ENCODE measurements at regions not wholly inside any gene's neighbourhood (a gene's known extent, or its start where the extent isn't known, plus 50 kb on each side); places are given as distances from the start of the nearest gene placed in this dataset.

DNA sequence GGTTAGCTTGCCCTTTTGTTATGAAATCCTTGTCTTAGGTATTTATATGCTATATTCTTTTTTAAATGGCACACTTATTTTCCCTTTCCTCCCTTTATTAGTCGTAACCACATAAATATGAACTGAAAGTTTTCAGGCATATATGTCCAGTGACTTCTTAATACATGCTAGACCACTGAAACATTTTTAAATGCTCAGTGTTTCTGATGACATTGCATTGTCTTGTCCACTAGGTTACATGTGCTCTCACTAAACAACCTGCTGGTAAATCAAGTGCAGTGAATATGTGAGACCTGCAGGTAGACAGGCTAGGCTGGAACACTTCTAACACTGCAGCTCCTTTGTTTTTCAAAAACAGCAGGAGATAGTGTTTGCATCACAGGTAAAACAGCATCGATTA lies 332.6 kb upstream of the DACH1 start:
- H2AFZ ChIP-seq (ENCODE audit: low read length, unreplicated experiment): no peak overlapping the region
- H3K79me2 ChIP-seq (ENCODE audit: control insufficient read depth, insufficient read depth, low read length, unreplicated experiment): no peaks in the 10 kb centered on the region
- H3K27ac ChIP-seq (ENCODE audit: low read depth, low read length): no peak overlapping the region
- H3K27me3 ChIP-seq (ENCODE audit: insufficient read depth, low read length): no peaks in the 10 kb centered on the region
- H3K36me3 ChIP-seq (ENCODE audit: insufficient read depth, low read length): no peaks in the 10 kb centered on the region
- H3K4me3 ChIP-seq (ENCODE audit: low read depth, low read length): no peak overlapping the region
- H3K4me1 ChIP-seq (ENCODE audit: control insufficient read depth, insufficient read depth, low read length, unreplicated experiment): no peaks in the 10 kb centered on the region

DNA sequence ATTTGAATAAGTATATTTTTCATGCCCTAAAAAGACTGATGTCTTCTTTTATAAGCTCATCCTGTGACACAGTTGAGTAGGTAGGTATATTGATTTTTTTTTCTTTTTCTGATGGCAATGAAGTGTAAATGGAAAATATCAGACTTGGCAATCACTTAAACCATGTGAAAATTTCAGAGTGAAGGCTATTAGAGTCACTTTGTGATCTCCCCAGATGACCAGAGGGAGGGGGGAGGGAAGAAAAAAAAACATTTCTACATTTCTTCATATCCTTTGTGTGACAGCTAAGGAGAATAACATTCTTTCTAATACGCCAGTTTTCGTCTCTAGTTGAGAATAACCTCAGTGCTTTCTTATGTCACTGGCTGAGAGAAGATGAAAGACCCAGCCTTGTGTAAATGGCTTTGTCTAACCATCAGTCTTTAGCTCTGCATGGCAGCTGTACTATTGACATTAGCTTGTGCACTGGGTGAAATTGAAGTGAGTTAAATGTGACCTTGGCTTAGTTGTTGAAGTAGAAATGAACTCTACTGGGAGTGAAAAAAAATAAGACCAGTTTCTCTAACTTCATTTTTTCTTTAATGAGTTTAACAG lies 332.1 kb upstream of the DACH1 start:
- H3K27me3 ChIP-seq (ENCODE audit: insufficient read depth, low read length): no peaks in the 10 kb centered on the region
- no peak overlapping the region for H3K27ac ChIP-seq (ENCODE audit: low read depth, low read length)
- no peak overlapping the region for H2AFZ ChIP-seq (ENCODE audit: low read length, unreplicated experiment)
- no peaks in the 10 kb centered on the region for H3K4me1 ChIP-seq (ENCODE audit: control insufficient read depth, insufficient read depth, low read length, unreplicated experiment)
- H3K79me2 ChIP-seq (ENCODE audit: control insufficient read depth, insufficient read depth, low read length, unreplicated experiment): no peaks in the 10 kb centered on the region
- no peak overlapping the region for H3K4me3 ChIP-seq (ENCODE audit: low read depth, low read length)
- H3K36me3 ChIP-seq (ENCODE audit: insufficient read depth, low read length): no peaks in the 10 kb centered on the region

DNA sequence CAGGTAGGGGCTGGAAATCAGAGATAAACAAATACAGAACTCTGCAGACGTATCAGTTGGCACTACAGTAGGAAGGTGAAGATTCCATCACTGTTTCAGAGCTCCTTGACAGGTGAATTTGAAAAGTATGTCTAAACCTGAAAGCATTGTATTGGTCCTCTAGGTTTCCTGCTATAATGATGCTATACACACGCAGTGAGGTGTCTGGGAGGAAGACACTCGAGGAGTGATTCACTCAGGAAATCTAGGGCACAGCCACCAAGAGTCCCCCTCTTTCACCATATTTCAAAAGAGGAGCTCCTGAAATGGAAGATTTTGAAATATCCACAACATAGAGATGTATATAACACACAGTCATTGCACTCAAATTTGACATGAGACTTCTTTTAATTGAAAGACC lies 331.0 kb upstream of the DACH1 start:
- H3K27me3 ChIP-seq (ENCODE audit: insufficient read depth, low read length): no peaks in the 10 kb centered on the region
- H3K36me3 ChIP-seq (ENCODE audit: insufficient read depth, low read length): no peaks in the 10 kb centered on the region
- no peak overlapping the region for H3K4me3 ChIP-seq (ENCODE audit: low read depth, low read length)
- no peak overlapping the region for H2AFZ ChIP-seq (ENCODE audit: low read length, unreplicated experiment)
- H3K27ac ChIP-seq (ENCODE audit: low read depth, low read length): no peak overlapping the region
- H3K79me2 ChIP-seq (ENCODE audit: control insufficient read depth, insufficient read depth, low read length, unreplicated experiment): no peaks in the 10 kb centered on the region
- H3K4me1 ChIP-seq (ENCODE audit: control insufficient read depth, insufficient read depth, low read length, unreplicated experiment): no peaks in the 10 kb centered on the region

DNA sequence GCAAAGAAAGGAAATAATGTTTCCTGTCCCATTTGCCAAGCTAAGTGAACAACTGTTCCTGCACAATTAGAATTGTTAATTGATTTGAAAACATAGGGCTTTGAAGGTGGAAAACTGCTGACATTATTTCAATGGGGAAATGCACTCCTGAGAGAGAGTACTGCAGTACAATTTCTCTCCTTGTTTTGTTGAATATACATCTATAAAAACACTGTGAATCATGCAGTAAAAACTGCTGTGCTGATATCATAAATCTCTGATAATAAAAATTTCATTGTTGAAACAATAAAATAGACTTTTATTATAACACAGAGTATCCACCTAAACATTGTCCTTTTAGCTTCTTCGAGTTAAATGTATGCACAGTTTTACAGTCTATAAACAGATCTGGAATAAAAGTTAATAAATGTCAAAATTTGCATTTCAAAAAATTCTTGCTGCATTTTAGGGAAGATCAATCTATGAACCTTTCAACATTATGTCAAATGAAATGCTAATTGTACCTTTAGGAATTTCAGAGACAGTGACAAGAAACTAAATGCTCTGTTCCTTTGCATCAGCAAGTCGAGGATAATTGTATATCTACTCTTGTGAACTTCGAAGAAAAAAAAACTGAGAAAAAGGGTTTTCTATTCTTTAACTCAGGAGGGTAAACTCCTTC lies 328.2 kb upstream of the DACH1 start:
- no peak overlapping the region for H2AFZ ChIP-seq (ENCODE audit: low read length, unreplicated experiment)
- H3K27ac ChIP-seq (ENCODE audit: low read depth, low read length): no peak overlapping the region
- no peaks in the 10 kb centered on the region for H3K36me3 ChIP-seq (ENCODE audit: insufficient read depth, low read length)
- H3K4me3 ChIP-seq (ENCODE audit: low read depth, low read length): no peak overlapping the region
- no peaks in the 10 kb centered on the region for H3K27me3 ChIP-seq (ENCODE audit: insufficient read depth, low read length)
- no peaks in the 10 kb centered on the region for H3K4me1 ChIP-seq (ENCODE audit: control insufficient read depth, insufficient read depth, low read length, unreplicated experiment)
- H3K79me2 ChIP-seq (ENCODE audit: control insufficient read depth, insufficient read depth, low read length, unreplicated experiment): no peaks in the 10 kb centered on the region

GRCh38 chr13:72194523-72194922 lies 327.5 kb upstream of the DACH1 start:
- Histone ChIP-seq H3K36me3 (ENCODE audit: insufficient read depth, low read length) (no peaks in the 10 kb centered on the region), H3K4me1 (ENCODE audit: control insufficient read depth, insufficient read depth, low read length, unreplicated experiment) (no peaks in the 10 kb centered on the region), H3K27ac (ENCODE audit: low read depth, low read length) (no peak overlapping the region), H3K79me2 (ENCODE audit: control insufficient read depth, insufficient read depth, low read length, unreplicated experiment) (no peaks in the 10 kb centered on the region), H3K27me3 (ENCODE audit: insufficient read depth, low read length) (no peaks in the 10 kb centered on the region), H2AFZ (ENCODE audit: low read length, unreplicated experiment) (no peak overlapping the region), H3K4me3 (ENCODE audit: low read depth, low read length) (no peak overlapping the region)

GRCh38 chr13:72186730-72187422 lies 319.9 kb upstream of the DACH1 start:
- H2AFZ ChIP-seq (ENCODE audit: low read length, unreplicated experiment): no peak overlapping the region
- no peak overlapping the region for H3K27ac ChIP-seq (ENCODE audit: low read depth, low read length)
- no peaks in the 10 kb centered on the region for H3K4me1 ChIP-seq (ENCODE audit: control insufficient read depth, insufficient read depth, low read length, unreplicated experiment)

DNA sequence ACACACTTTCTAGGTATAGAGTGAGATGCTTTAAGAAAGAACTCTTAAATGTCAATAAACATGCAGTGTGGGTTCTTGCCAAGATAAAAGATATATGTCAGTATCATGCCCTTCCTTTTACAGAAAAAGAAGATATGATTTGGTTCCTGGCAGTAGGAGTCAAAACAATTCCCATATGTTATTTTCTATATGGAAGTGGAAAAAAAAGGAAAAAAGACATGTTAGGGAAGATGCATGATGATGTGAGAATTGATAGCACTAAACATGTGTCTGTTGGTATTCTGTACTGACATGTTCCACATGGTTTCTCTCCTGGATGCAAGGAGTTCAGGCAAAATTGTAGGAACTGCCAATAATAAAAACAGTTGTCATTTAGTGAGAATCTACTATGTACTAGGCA lies 318.8 kb upstream of the DACH1 start:
- no peak overlapping the region for H3K4me3 ChIP-seq (ENCODE audit: low read depth, low read length)
- H2AFZ ChIP-seq (ENCODE audit: low read length, unreplicated experiment): no peak overlapping the region
- H3K36me3 ChIP-seq (ENCODE audit: insufficient read depth, low read length): no peaks in the 10 kb centered on the region
- no peak overlapping the region for H3K27ac ChIP-seq (ENCODE audit: low read depth, low read length)
- H3K79me2 ChIP-seq (ENCODE audit: control insufficient read depth, insufficient read depth, low read length, unreplicated experiment): no peaks in the 10 kb centered on the region
- H3K4me1 ChIP-seq (ENCODE audit: control insufficient read depth, insufficient read depth, low read length, unreplicated experiment): no peaks in the 10 kb centered on the region
- H3K27me3 ChIP-seq (ENCODE audit: insufficient read depth, low read length): no peaks in the 10 kb centered on the region

More at GRCh38 chr13:72186730-72187422, 319.9 kb upstream of the DACH1 start:
- H3K79me2 ChIP-seq (ENCODE audit: control insufficient read depth, insufficient read depth, low read length, unreplicated experiment): no peaks in the 10 kb centered on the region
- no peaks in the 10 kb centered on the region for H3K36me3 ChIP-seq (ENCODE audit: insufficient read depth, low read length)
- H3K4me3 ChIP-seq (ENCODE audit: low read depth, low read length): no peak overlapping the region
- no peaks in the 10 kb centered on the region for H3K27me3 ChIP-seq (ENCODE audit: insufficient read depth, low read length)

- no peaks in the 10 kb centered on the region for H3K36me3 ChIP-seq (ENCODE audit: insufficient read depth, low read length)
- H2AFZ ChIP-seq (ENCODE audit: low read length, unreplicated experiment): no peak overlapping the region
- no peak overlapping the region for H3K27ac ChIP-seq (ENCODE audit: low read depth, low read length)
- no peaks in the 10 kb centered on the region for H3K4me1 ChIP-seq (ENCODE audit: control insufficient read depth, insufficient read depth, low read length, unreplicated experiment)
- H3K4me3 ChIP-seq (ENCODE audit: low read depth, low read length): no peak overlapping the region
- H3K79me2 ChIP-seq (ENCODE audit: control insufficient read depth, insufficient read depth, low read length, unreplicated experiment): no peaks in the 10 kb centered on the region
- no peaks in the 10 kb centered on the region for H3K27me3 ChIP-seq (ENCODE audit: insufficient read depth, low read length)
Observed at GRCh38 chr13:72181661-72182060, 314.7 kb upstream of the DACH1 start.

DNA sequence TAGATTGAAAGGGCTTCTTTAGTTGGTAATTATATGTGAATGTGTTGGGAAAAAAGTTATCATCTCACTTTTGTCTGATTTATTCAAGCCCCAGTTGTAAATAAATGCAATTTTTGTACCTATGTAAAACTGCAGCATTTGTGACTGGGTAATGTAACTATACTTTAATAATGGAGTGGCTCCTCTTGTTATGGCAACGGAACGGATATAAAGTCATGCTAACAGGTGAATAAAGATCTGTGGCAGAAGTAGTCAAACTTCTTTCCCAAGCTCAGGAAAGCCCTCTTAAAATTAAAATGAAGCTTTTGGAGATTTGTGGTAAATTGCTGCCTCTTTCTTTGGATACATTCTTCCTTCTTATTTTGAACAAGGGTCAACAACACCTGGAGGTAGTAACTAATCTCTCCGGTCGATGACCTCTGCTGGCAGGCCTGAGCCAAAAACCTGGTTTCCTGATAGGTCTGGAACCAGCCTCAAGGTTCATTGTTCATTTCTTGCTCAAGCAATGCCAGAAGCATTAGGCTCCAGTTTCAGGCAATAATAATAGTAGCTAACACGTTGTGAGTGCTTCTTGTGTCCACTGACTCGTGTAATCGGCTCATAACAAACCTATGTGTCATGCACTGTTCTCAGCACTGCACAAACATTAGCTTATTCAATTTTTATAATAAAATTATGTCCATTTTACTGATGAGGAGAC lies 313.4 kb upstream of the DACH1 start:
- no peaks in the 10 kb centered on the region for H3K27me3 ChIP-seq (ENCODE audit: insufficient read depth, low read length)
- H3K4me1 ChIP-seq (ENCODE audit: control insufficient read depth, insufficient read depth, low read length, unreplicated experiment): no peaks in the 10 kb centered on the region
- H3K27ac ChIP-seq (ENCODE audit: low read depth, low read length): no peak overlapping the region
- no peak overlapping the region for H2AFZ ChIP-seq (ENCODE audit: low read length, unreplicated experiment)
- H3K36me3 ChIP-seq (ENCODE audit: insufficient read depth, low read length): no peaks in the 10 kb centered on the region
- H3K79me2 ChIP-seq (ENCODE audit: control insufficient read depth, insufficient read depth, low read length, unreplicated experiment): no peaks in the 10 kb centered on the region
- H3K4me3 ChIP-seq (ENCODE audit: low read depth, low read length): no peak overlapping the region

DNA sequence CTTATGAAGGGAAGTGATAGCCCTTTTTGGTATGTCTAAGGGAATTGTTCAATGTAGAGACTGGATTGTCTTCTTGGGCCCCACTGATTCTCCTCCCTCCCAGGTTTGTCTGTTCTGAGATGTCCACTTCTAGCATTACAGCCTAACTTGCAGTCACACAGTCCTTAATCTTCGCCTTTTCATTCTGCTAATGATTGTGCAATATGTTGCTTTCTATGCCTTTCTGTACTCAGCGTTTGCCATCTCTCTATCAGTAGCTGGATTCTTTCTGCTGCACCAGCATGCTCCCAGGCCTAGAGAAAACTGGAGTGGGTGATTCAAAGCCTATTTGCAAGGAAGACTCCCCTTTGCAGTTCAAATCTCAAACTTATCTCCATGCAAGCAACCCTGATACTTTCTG lies 307.5 kb upstream of the DACH1 start:
- Histone ChIP-seq H3K4me1 (ENCODE audit: control insufficient read depth, insufficient read depth, low read length, unreplicated experiment) (no peaks in the 10 kb centered on the region), H3K79me2 (ENCODE audit: control insufficient read depth, insufficient read depth, low read length, unreplicated experiment) (no peaks in the 10 kb centered on the region), H3K36me3 (ENCODE audit: insufficient read depth, low read length) (no peaks in the 10 kb centered on the region), H3K27me3 (ENCODE audit: insufficient read depth, low read length) (no peaks in the 10 kb centered on the region), H2AFZ (ENCODE audit: low read length, unreplicated experiment) (no peak overlapping the region), H3K4me3 (ENCODE audit: low read depth, low read length) (no peak overlapping the region), H3K27ac (ENCODE audit: low read depth, low read length) (no peak overlapping the region)

All from ACC112 (cell line).